Inflammatory macrophage (primary cell): ENCODE measurements at regions not wholly inside any gene's neighbourhood (a gene's known extent, or its start where the extent isn't known, plus 50 kb on each side); places are given as distances from the start of the nearest gene placed in this dataset.
A peak's percentile ranks its signal among the peaks of the same experiment; 100 is the strongest.

ENCODE experiments used
- DNase-seq, 2 donors: peaks; one replicate each; pipeline ENCODE4 v3.0.0-alpha.2; 2020 to 2022

GRCh38 chr18:51603111-51603510 is 405.6 kb upstream of the MEX3C start:
- no peak for DNase-seq

- no peak for DNase-seq
These were observed 406.1 kb upstream of the MEX3C start for GRCh38 chr18:51603551-51603950.

GRCh38 chr18:51610481-51610880 is 413.0 kb upstream of the MEX3C start:
- no peak for DNase-seq

GRCh38 chr18:51611326-51611725 is 413.8 kb upstream of the MEX3C start:
- no peak for DNase-seq

GRCh38 chr18:51614033-51614432 is 416.6 kb upstream of the MEX3C start:
- DNase-seq, result no peak

- DNase-seq, result no peak
These were observed 417.6 kb upstream of the MEX3C start for GRCh38 chr18:51614967-51615571.

- DNase-seq, result no peak
These were observed 419.7 kb upstream of the MEX3C start for GRCh38 chr18:51617167-51617566.

- DNase-seq, result no peak
These were observed 420.2 kb upstream of the MEX3C start for GRCh38 chr18:51617572-51618260.

GRCh38 chr18:51619283-51619682 is 421.8 kb upstream of the MEX3C start:
- DNase-seq, result no peak

- peak; percentile 7 to 42 for DNase-seq
These were observed 423.8 kb upstream of the MEX3C start for GRCh38 chr18:51621113-51621863.

GRCh38 chr18:51621864-51622160 is 424.3 kb upstream of the MEX3C start:
- no peak for DNase-seq

- DNase-seq, result no peak
These were observed 425.2 kb upstream of the MEX3C start for GRCh38 chr18:51622702-51623101.

- DNase-seq, result peak; percentile 6 to 16
These were observed 426.2 kb upstream of the MEX3C start for GRCh38 chr18:51623653-51624052.

- DNase-seq, result no peak
These were observed 433.2 kb upstream of the MEX3C start for GRCh38 chr18:51630706-51631105.

- DNase-seq, result no peak
These were observed 440.4 kb upstream of the MEX3C start for GRCh38 chr18:51637881-51638280.

GRCh38 chr18:51639541-51639940 is 442.1 kb upstream of the MEX3C start:
- DNase-seq, result no peak

- DNase-seq, result no peak
These were observed 446.0 kb upstream of the MEX3C start for GRCh38 chr18:51643483-51643882.

GRCh38 chr18:51645607-51646006 is 448.1 kb upstream of the MEX3C start:
- no peak for DNase-seq

- no peak for DNase-seq
These were observed 449.9 kb upstream of the MEX3C start for GRCh38 chr18:51647346-51647745.

- no peak for DNase-seq
These were observed 450.5 kb upstream of the MEX3C start for GRCh38 chr18:51647942-51648341.

- no peak for DNase-seq
These were observed 452.3 kb upstream of the MEX3C start for GRCh38 chr18:51649796-51650195.

GRCh38 chr18:51651761-51652160 is 454.3 kb upstream of the MEX3C start:
- DNase-seq, result no peak

- DNase-seq, result no peak
These were observed 456.2 kb upstream of the MEX3C start for GRCh38 chr18:51653507-51654213.
